ENCODE measurements at regions not wholly inside any gene's neighbourhood (a gene's known extent, or its start where the extent isn't known, plus 50 kb on each side); places are given as distances from the start of the nearest gene placed in this dataset.

- TF ChIP-seq MYC (IDR thresholded peaks at IDR 0.05; ENCODE audit: low read depth, low read length) (no peak), MAX (IDR thresholded peaks at IDR 0.05; ENCODE audit: low read depth, low read length) (no peak), CTCF (IDR thresholded peaks at IDR 0.05; ENCODE audit: low read depth, low read length) (no peak), POLR2A (IDR thresholded peaks at IDR 0.05; ENCODE audit: extremely low read depth, insufficient read length) (no peak)
- H3K4me3 ChIP-seq (ENCODE audit: low read depth, low read length), result no peak overlapping the region
- DNase-seq (ENCODE audit: low read depth), result no peak
Measured at GRCh38 chr18:77559274-77559910, 309.7 kb downstream of the GALR1 start.

- TF ChIP-seq CTCF (IDR thresholded peaks at IDR 0.05; ENCODE audit: low read depth, low read length), result no peak
- no peak for TF ChIP-seq MYC (IDR thresholded peaks at IDR 0.05; ENCODE audit: low read depth, low read length)
- TF ChIP-seq POLR2A (IDR thresholded peaks at IDR 0.05; ENCODE audit: extremely low read depth, insufficient read length), result no peak
- no peak for TF ChIP-seq MAX (IDR thresholded peaks at IDR 0.05; ENCODE audit: low read depth, low read length)
Measured at GRCh38 chr18:77560341-77560992, 310.8 kb downstream of the GALR1 start.

GRCh38 chr18:77566604-77567003 is 317.0 kb downstream of the GALR1 start:
- H3K4me3 ChIP-seq (ENCODE audit: low read depth, low read length), result no peak overlapping the region
- no peak for DNase-seq (ENCODE audit: low read depth)
- TF ChIP-seq MYC (IDR thresholded peaks at IDR 0.05; ENCODE audit: low read depth, low read length) (no peak), POLR2A (IDR thresholded peaks at IDR 0.05; ENCODE audit: extremely low read depth, insufficient read length) (no peak), MAX (IDR thresholded peaks at IDR 0.05; ENCODE audit: low read depth, low read length) (no peak), CTCF (IDR thresholded peaks at IDR 0.05; ENCODE audit: low read depth, low read length) (no peak)

More at GRCh38 chr18:77560341-77560992, 310.8 kb downstream of the GALR1 start:
- DNase-seq (ENCODE audit: low read depth), result peak; percentile 61
- no peak overlapping the region for H3K4me3 ChIP-seq (ENCODE audit: low read depth, low read length)

GRCh38 chr18:77567205-77567604 is 317.6 kb downstream of the GALR1 start:
- TF ChIP-seq CTCF (IDR thresholded peaks at IDR 0.05; ENCODE audit: low read depth, low read length) (no peak), MAX (IDR thresholded peaks at IDR 0.05; ENCODE audit: low read depth, low read length) (no peak), MYC (IDR thresholded peaks at IDR 0.05; ENCODE audit: low read depth, low read length) (no peak), POLR2A (IDR thresholded peaks at IDR 0.05; ENCODE audit: extremely low read depth, insufficient read length) (no peak)
- DNase-seq (ENCODE audit: low read depth), result no peak
- H3K4me3 ChIP-seq (ENCODE audit: low read depth, low read length), result no peak overlapping the region

- TF ChIP-seq CTCF (IDR thresholded peaks at IDR 0.05; ENCODE audit: low read depth, low read length), result no peak
- TF ChIP-seq MYC (IDR thresholded peaks at IDR 0.05; ENCODE audit: low read depth, low read length), result no peak
- no peak for TF ChIP-seq POLR2A (IDR thresholded peaks at IDR 0.05; ENCODE audit: extremely low read depth, insufficient read length)
- TF ChIP-seq MAX (IDR thresholded peaks at IDR 0.05; ENCODE audit: low read depth, low read length), result no peak
- DNase-seq (ENCODE audit: low read depth), result peak; percentile 48
Measured at GRCh38 chr18:77571743-77572142, 322.1 kb downstream of the GALR1 start.

More at GRCh38 chr18:77571743-77572142, 322.1 kb downstream of the GALR1 start:
- H3K4me3 ChIP-seq (ENCODE audit: low read depth, low read length), result no peak overlapping the region
